ENCODE measurements at regions not wholly inside any gene's neighbourhood (a gene's known extent, or its start where the extent isn't known, plus 50 kb on each side); places are given as distances from the start of the nearest gene placed in this dataset.

GRCh38 chr9:3672399-3672798, 146.6 kb upstream of the RFX3 start:
- no peak overlapping the region for H3K4me3 ChIP-seq (replicated peaks; ENCODE audit: low read depth, low read length)
- TF ChIP-seq, protein P1, sequence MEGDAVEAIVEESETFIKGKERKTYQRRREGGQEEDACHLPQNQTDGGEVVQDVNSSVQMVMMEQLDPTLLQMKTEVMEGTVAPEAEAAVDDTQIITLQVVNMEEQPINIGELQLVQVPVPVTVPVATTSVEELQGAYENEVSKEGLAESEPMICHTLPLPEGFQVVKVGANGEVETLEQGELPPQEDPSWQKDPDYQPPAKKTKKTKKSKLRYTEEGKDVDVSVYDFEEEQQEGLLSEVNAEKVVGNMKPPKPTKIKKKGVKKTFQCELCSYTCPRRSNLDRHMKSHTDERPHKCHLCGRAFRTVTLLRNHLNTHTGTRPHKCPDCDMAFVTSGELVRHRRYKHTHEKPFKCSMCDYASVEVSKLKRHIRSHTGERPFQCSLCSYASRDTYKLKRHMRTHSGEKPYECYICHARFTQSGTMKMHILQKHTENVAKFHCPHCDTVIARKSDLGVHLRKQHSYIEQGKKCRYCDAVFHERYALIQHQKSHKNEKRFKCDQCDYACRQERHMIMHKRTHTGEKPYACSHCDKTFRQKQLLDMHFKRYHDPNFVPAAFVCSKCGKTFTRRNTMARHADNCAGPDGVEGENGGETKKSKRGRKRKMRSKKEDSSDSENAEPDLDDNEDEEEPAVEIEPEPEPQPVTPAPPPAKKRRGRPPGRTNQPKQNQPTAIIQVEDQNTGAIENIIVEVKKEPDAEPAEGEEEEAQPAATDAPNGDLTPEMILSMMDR (IDR thresholded peaks at IDR 0.05; ENCODE audit: low read length, missing control alignments) = no peak
- DNase-seq (ENCODE audit: low read depth) = no peak

DNA sequence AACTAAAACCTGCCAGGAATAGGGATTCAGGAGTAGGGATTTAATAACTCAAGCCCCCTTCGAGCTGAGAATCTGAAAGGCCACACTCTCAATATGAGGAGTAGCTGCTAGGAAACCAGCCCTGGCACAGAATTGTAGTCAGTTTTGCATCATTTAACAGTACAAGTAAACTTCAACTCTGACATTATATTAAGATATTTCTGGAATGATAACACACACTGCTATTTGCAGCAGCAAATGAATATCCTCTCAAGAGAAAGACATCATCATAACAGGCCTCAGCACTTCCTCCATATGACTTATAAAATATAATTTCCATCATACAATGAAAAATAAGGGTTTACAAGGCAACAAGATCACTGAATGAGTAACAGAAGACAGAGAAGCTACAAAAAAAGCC, 138.2 kb upstream of the RFX3 start:
- TF ChIP-seq, protein P1 (IDR thresholded peaks at IDR 0.05; ENCODE audit: low read length, missing control alignments) = no peak
- peak; percentile 1 for DNase-seq (ENCODE audit: low read depth)

GRCh38 chr9:3662671-3663070, 136.9 kb upstream of the RFX3 start:
- TF ChIP-seq, protein P1 (IDR thresholded peaks at IDR 0.05; ENCODE audit: low read length, missing control alignments) = no peak
- no peak overlapping the region for H3K4me3 ChIP-seq (replicated peaks; ENCODE audit: low read depth, low read length)
- peak; percentile 22 for DNase-seq (ENCODE audit: low read depth)

More for the DNA sequence above, 138.2 kb upstream of the RFX3 start:
- H3K4me3 ChIP-seq (replicated peaks; ENCODE audit: low read depth, low read length) = no peak overlapping the region

DNA sequence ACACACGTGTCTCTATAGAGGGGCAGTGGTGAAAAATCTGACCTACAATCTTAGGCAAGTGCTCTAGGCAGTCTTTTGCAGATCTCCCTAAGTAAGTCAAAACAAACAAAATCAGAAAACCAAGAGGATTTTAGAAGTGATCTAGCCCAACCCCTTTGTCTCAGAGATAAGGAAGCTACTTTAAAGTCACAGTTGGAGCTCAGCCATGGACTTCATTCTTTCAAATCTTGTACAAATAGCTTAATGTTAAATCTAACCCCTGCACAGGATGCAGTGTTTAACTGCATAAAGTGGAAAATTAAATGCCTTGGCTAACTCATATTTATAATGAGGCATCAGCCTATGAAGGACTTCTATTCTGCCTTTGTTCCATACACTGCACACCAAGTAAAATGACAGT, 135.1 kb upstream of the RFX3 start:
- no peak overlapping the region for H3K4me3 ChIP-seq (replicated peaks; ENCODE audit: low read depth, low read length)
- TF ChIP-seq, protein P1 (IDR thresholded peaks at IDR 0.05; ENCODE audit: low read length, missing control alignments) = no peak
- DNase-seq (ENCODE audit: low read depth) = no peak

- H3K4me3 ChIP-seq (replicated peaks; ENCODE audit: low read depth, low read length) = no peak overlapping the region
- TF ChIP-seq, protein P1 (IDR thresholded peaks at IDR 0.05; ENCODE audit: low read length, missing control alignments) = no peak
- DNase-seq (ENCODE audit: low read depth) = no peak
Measured at GRCh38 chr9:3659647-3660046, 133.8 kb upstream of the RFX3 start.

GRCh38 chr9:3658964-3659363, 133.2 kb upstream of the RFX3 start:
- no peak for DNase-seq (ENCODE audit: low read depth)
- H3K4me3 ChIP-seq (replicated peaks; ENCODE audit: low read depth, low read length) = no peak overlapping the region
- TF ChIP-seq, protein P1 (IDR thresholded peaks at IDR 0.05; ENCODE audit: low read length, missing control alignments) = no peak

- no peak for DNase-seq (ENCODE audit: low read depth)
- no peak overlapping the region for H3K4me3 ChIP-seq (replicated peaks; ENCODE audit: low read depth, low read length)
- TF ChIP-seq, protein P1 (IDR thresholded peaks at IDR 0.05; ENCODE audit: low read length, missing control alignments) = no peak
Measured at GRCh38 chr9:3656224-3656623, 130.4 kb upstream of the RFX3 start.

Data from fibroblast of pulmonary artery (primary cell).